ENCODE measurements at regions not wholly inside any gene's neighbourhood (a gene's known extent, or its start where the extent isn't known, plus 50 kb on each side); places are given as distances from the start of the nearest gene placed in this dataset.

DNA sequence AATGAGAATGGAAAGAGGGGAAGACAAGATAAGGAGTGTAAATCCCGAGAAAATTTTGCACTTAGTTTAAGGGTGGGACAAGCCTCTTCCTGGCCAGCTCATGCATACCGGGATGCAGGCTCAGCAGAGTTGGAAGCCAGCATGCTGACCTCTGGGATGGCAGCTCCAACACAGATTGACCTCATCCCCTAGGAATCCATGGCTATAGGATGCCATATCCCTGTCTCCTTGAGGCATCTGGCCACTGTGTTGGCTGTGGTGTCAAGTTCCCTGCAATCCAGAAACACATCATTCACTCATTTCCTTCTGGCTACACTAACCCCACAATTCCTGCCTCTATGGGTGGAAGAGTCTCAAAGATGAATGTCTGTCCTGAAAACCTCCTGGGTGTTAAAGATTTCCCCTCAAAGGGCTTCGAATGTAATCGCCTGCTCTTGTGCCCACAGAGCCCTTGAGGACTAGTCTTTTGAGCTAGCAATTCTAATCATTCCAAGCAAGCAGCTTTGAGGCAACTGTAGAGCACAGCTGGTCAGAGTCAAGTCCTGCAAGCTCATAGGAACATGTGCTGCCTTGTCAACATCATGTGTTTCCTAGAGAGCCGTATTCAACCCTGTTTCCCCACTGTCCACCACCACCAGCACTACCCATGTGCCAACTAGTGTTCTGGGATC, 141.4 kb downstream of the PMP22 start (continued):
- TF ChIP-seq CHD7 (IDR thresholded peaks at IDR 0.05; ENCODE audit: insufficient replicate concordance, low read length) (no peak), TAF7 (optimal IDR thresholded peaks at IDR 0.05; ENCODE audit: borderline replicate concordance, low read depth, low read length) (no peak), FOSL1 (IDR thresholded peaks at IDR 0.05; ENCODE audit: insufficient read depth, low read depth, low read length) (no peak), CHD2 (IDR thresholded peaks at IDR 0.05; ENCODE audit: low read length) (no peak), HDAC2 (IDR thresholded peaks at IDR 0.05; ENCODE audit: borderline replicate concordance in 1 of 2, low read depth in 2 of 2, low read length in 2 of 2) (no peak), SRF (IDR thresholded peaks at IDR 0.05; ENCODE audit: low read depth, low read length) (no peak), USF2 (IDR thresholded peaks at IDR 0.05; ENCODE audit: low read length) (no peak), ASH2L (IDR thresholded peaks at IDR 0.05; ENCODE audit: low read length) (no peak), SUZ12 (IDR thresholded peaks at IDR 0.05; ENCODE audit: low read length) (no peak)

Data from H1 (cell line).